ENCODE measurements at regions not wholly inside any gene's neighbourhood (a gene's known extent, or its start where the extent isn't known, plus 50 kb on each side); places are given as distances from the start of the nearest gene placed in this dataset.

DNA sequence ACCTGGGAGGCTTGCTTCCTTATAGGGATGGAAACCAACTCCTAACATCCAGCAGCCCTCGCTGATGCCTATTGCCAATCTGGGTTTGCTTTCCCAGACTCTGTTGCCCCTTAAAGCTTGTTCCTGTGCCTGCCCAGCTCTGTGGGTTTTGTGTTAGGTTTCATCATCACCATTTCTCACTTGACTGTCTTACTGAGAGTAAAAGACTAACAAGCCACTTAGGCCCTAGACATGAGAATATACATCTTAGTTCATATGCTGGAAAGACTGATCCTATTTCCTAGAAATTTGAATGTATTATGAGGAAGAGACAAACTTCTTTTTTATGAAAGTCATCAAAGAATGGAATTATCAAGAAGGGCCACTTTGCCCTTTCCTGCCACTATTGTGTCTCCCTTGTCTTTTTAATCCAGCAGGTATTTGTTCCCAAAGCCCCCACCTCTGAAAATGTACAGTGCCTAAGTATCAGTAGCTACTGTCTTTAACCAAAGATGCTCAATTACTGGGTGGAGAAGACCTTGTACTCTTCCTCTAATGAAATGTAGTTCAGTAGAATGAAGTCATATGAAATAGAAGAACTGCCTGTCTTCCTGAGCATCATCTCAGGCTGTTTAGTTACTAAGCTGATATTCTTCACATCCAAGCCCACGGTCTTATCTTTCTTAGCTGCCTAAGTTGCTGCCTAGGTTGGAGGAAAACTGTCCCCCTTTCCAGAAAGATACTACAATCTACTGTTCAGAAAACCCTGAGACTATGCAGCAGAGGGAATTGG is 59.8 kb upstream of the ZPLD1 start:
- no peaks in the 10 kb centered on the region for H3K79me2 ChIP-seq (ENCODE audit: insufficient read depth)
- H3K36me3 ChIP-seq (replicated peaks in 1 of 2; ENCODE audit: control insufficient read depth in 1 of 2, insufficient read depth in 2 of 2, low read length in 1 of 2), result no peaks in the 10 kb centered on the region
- H3K9me3 ChIP-seq, result no peaks in the 10 kb centered on the region
- no peak overlapping the region for H3K4me2 ChIP-seq
- H4K20me1 ChIP-seq (ENCODE audit: insufficient read depth), result no peaks in the 10 kb centered on the region
- H2AFZ ChIP-seq (ENCODE audit: low read depth), result 0 out of 2 replicates have a peak overlapping the region, but pooled peaks have one; percentile 59
- H3K4me1 ChIP-seq (ENCODE audit: control insufficient read depth in 1 of 2, insufficient read depth in 2 of 2, low read depth in 1 of 2, low read length in 1 of 2), result no peaks in the 10 kb centered on the region
- H3K27ac ChIP-seq (ENCODE audit: low read depth in 2 of 2, low read length in 1 of 2), result no peak overlapping the region
- CTCF ChIA-PET, result interaction anchor here (1.1 kb wide), 1 partner anchor 132 kb away, joined by 3 read pairs; no protein-coding TSS in a partner anchor
- no peak overlapping the region for H3K4me3 ChIP-seq (ENCODE audit: low read depth in 2 of 2, low read length in 1 of 2)
- 89% methylated on average over 2 of the region's 2 CpGs for WGBS (ENCODE audit: low lambda C conversion rate)
- no peak for DNase-seq
- no peaks in the 10 kb centered on the region for H3F3A ChIP-seq (replicated peaks; ENCODE audit: insufficient read depth)
- POLR2A ChIA-PET, result no interaction called here
- H3K27me3 ChIP-seq (ENCODE audit: insufficient read depth), result no peaks in the 10 kb centered on the region
- H3K9me2 ChIP-seq, result no peaks in the 10 kb centered on the region; the same call in 1 of the 2 replicates
- no peak overlapping the region for H3K9ac ChIP-seq
- no peak for TF ChIP-seq TAF1 (IDR thresholded peaks at IDR 0.05; ENCODE audit: borderline replicate concordance, low read depth, low read length)
- TF ChIP-seq, protein P1, sequence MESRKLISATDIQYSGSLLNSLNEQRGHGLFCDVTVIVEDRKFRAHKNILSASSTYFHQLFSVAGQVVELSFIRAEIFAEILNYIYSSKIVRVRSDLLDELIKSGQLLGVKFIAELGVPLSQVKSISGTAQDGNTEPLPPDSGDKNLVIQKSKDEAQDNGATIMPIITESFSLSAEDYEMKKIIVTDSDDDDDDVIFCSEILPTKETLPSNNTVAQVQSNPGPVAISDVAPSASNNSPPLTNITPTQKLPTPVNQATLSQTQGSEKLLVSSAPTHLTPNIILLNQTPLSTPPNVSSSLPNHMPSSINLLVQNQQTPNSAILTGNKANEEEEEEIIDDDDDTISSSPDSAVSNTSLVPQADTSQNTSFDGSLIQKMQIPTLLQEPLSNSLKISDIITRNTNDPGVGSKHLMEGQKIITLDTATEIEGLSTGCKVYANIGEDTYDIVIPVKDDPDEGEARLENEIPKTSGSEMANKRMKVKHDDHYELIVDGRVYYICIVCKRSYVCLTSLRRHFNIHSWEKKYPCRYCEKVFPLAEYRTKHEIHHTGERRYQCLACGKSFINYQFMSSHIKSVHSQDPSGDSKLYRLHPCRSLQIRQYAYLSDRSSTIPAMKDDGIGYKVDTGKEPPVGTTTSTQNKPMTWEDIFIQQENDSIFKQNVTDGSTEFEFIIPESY (IDR thresholded peaks at IDR 0.05; ENCODE audit: borderline replicate concordance, low read depth), result no peak
- TF ChIP-seq TEAD4 (IDR thresholded peaks at IDR 0.05; ENCODE audit: borderline replicate concordance, insufficient read depth), result no peak
- no peak for TF ChIP-seq TCF12 (IDR thresholded peaks at IDR 0.05)
- no peak for TF ChIP-seq POLR2AphosphoS5 (IDR thresholded peaks at IDR 0.05; ENCODE audit: low read depth, low read length)
- TF ChIP-seq, protein P2, sequence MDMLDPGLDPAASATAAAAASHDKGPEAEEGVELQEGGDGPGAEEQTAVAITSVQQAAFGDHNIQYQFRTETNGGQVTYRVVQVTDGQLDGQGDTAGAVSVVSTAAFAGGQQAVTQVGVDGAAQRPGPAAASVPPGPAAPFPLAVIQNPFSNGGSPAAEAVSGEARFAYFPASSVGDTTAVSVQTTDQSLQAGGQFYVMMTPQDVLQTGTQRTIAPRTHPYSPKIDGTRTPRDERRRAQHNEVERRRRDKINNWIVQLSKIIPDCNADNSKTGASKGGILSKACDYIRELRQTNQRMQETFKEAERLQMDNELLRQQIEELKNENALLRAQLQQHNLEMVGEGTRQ (IDR thresholded peaks at IDR 0.05; ENCODE audit: borderline replicate concordance, low read depth, low read length), result no peak
- TF ChIP-seq NFIC (IDR thresholded peaks at IDR 0.05; ENCODE audit: borderline replicate concordance), result no peak
- no peak for TF ChIP-seq FOXM1 (IDR thresholded peaks at IDR 0.05; ENCODE audit: low read depth)
- no peak for TF ChIP-seq FOXJ3 (CRISPR knock-in tag; IDR thresholded peaks at IDR 0.05)
- TF ChIP-seq, protein P3, sequence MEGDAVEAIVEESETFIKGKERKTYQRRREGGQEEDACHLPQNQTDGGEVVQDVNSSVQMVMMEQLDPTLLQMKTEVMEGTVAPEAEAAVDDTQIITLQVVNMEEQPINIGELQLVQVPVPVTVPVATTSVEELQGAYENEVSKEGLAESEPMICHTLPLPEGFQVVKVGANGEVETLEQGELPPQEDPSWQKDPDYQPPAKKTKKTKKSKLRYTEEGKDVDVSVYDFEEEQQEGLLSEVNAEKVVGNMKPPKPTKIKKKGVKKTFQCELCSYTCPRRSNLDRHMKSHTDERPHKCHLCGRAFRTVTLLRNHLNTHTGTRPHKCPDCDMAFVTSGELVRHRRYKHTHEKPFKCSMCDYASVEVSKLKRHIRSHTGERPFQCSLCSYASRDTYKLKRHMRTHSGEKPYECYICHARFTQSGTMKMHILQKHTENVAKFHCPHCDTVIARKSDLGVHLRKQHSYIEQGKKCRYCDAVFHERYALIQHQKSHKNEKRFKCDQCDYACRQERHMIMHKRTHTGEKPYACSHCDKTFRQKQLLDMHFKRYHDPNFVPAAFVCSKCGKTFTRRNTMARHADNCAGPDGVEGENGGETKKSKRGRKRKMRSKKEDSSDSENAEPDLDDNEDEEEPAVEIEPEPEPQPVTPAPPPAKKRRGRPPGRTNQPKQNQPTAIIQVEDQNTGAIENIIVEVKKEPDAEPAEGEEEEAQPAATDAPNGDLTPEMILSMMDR (IDR thresholded peaks at IDR 0.05), result no peak
- no peak for TF ChIP-seq NRF1 (IDR thresholded peaks at IDR 0.05; ENCODE audit: low read depth, low read length)
- no peak for TF ChIP-seq RXRA (IDR thresholded peaks at IDR 0.05; ENCODE audit: borderline replicate concordance, low read depth)
- TF ChIP-seq ELF1 (IDR thresholded peaks at IDR 0.05), result no peak
- no peak for TF ChIP-seq SMC3 (IDR thresholded peaks at IDR 0.05; ENCODE audit: low read depth, low read length)
